Parathyroid adenoma (tissue), 2 donors: ENCODE measurements at regions not wholly inside any gene's neighbourhood (a gene's known extent, or its start where the extent isn't known, plus 50 kb on each side); places are given as distances from the start of the nearest gene placed in this dataset.

Experiments used
- H2AFZ ChIP-seq: fragments of 300-600 bp; sonication (generic); one replicate; pipeline ENCODE4 v1.7.0; 2017; ENCODE audit warnings: antibody characterized with exemption, mild to moderate bottlenecking
- H3K27ac ChIP-seq: fragments of 300-600 bp; sonication (generic); one replicate; pipeline ENCODE4 v1.7.0; 2017
- H3K27me3 ChIP-seq: fragments of 300-600 bp; sonication (generic); one replicate; pipeline ENCODE4 v1.7.0; 2017; ENCODE audit warnings: low read length; ENCODE audit not compliant: control insufficient read depth, insufficient read depth
- H3K36me3 ChIP-seq: fragments of 300-600 bp; sonication (generic); one replicate; pipeline ENCODE4 v1.7.0; 2017; ENCODE audit warnings: low read length; ENCODE audit not compliant: control insufficient read depth, insufficient read depth
- H3K4me1 ChIP-seq: fragments of 300-600 bp; sonication (generic); one replicate; pipeline ENCODE4 v1.7.0; 2017; ENCODE audit warnings: control low read depth
- H3K4me2 ChIP-seq: fragments of 300-600 bp; sonication (generic); one replicate; pipeline ENCODE4 v1.7.0; 2017; ENCODE audit warnings: low read length
- H3K4me3 ChIP-seq: fragments of 300-600 bp; sonication (generic); one replicate; pipeline ENCODE4 v1.7.0; 2017; ENCODE audit warnings: low read depth, low read length
- H3K79me2 ChIP-seq: fragments of 300-600 bp; sonication (generic); one replicate; pipeline ENCODE4 v1.7.0; 2017; ENCODE audit warnings: control low read depth
- H3K9ac ChIP-seq: fragments of 300-600 bp; sonication (generic); one replicate; pipeline ENCODE4 v1.7.0; 2017; ENCODE audit warnings: mild to moderate bottlenecking
- H3K9me3 ChIP-seq: fragments of 300-600 bp; sonication (generic); one replicate; pipeline ENCODE4 v1.7.0; 2017; ENCODE audit warnings: low read length; ENCODE audit not compliant: control insufficient read depth
- TF ChIP-seq, protein P1 (sequence below): fragments of 300-600 bp; sonication (generic); IDR thresholded peaks from one replicate; pipeline ENCODE4 v1.7.0; 2017; ENCODE audit warnings: antibody characterized with exemption, mild to moderate bottlenecking
- donor health status: primary hyperparathyroidism.

DNA sequence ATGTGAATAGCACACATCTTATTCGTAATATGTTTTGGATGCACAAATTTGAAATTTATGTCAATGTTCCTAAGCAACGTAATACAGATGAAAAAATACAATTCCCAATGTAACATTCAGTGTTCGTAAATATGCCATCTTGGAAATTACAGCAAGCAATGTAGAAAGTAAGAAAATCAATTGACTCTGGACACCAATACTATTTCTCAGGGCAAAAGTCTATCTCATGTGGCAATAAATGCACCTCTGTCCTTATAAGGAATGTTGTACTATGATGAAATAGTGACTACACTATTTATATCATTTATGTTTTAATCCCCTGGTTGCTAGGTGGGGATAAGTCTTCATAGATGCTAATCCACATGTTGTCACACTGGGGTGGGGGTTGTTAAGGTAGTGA is 251.2 kb downstream of the GXYLT1 start:
- Histone ChIP-seq H3K79me2 (no peaks in the 10 kb centered on the region), H3K27ac (no peak overlapping the region), H3K4me1 (no peaks in the 10 kb centered on the region), H3K4me2 (no peak overlapping the region), H3K4me3 (no peak overlapping the region), H3K9me3 (no peaks in the 10 kb centered on the region), H3K36me3 (no peaks in the 10 kb centered on the region), H3K9ac (no peak overlapping the region), H3K27me3 (no peaks in the 10 kb centered on the region), H2AFZ (no peak overlapping the region)
- TF ChIP-seq, protein P1, sequence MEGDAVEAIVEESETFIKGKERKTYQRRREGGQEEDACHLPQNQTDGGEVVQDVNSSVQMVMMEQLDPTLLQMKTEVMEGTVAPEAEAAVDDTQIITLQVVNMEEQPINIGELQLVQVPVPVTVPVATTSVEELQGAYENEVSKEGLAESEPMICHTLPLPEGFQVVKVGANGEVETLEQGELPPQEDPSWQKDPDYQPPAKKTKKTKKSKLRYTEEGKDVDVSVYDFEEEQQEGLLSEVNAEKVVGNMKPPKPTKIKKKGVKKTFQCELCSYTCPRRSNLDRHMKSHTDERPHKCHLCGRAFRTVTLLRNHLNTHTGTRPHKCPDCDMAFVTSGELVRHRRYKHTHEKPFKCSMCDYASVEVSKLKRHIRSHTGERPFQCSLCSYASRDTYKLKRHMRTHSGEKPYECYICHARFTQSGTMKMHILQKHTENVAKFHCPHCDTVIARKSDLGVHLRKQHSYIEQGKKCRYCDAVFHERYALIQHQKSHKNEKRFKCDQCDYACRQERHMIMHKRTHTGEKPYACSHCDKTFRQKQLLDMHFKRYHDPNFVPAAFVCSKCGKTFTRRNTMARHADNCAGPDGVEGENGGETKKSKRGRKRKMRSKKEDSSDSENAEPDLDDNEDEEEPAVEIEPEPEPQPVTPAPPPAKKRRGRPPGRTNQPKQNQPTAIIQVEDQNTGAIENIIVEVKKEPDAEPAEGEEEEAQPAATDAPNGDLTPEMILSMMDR = no peak

- Histone ChIP-seq H3K4me2 (no peak overlapping the region), H3K79me2 (no peaks in the 10 kb centered on the region), H2AFZ (no peak overlapping the region), H3K27ac (no peak overlapping the region), H3K4me3 (no peak overlapping the region), H3K4me1 (no peaks in the 10 kb centered on the region), H3K36me3 (no peaks in the 10 kb centered on the region), H3K27me3 (no peaks in the 10 kb centered on the region), H3K9me3 (no peaks in the 10 kb centered on the region), H3K9ac (no peak overlapping the region)
- TF ChIP-seq, protein P1 = no peak
Measured at GRCh38 chr12:41892302-41892701, 252.4 kb downstream of the GXYLT1 start.

- H3K4me1 ChIP-seq = no peaks in the 10 kb centered on the region
- H3K27me3 ChIP-seq = no peaks in the 10 kb centered on the region
- no peak overlapping the region for H3K4me2 ChIP-seq
- TF ChIP-seq, protein P1 = no peak
- H3K36me3 ChIP-seq = no peaks in the 10 kb centered on the region
- H3K27ac ChIP-seq = no peak overlapping the region
- no peaks in the 10 kb centered on the region for H3K79me2 ChIP-seq
- H3K9me3 ChIP-seq = no peaks in the 10 kb centered on the region
- H2AFZ ChIP-seq = no peak overlapping the region
- H3K4me3 ChIP-seq = no peak overlapping the region
- no peak overlapping the region for H3K9ac ChIP-seq
Measured at GRCh38 chr12:41891226-41891625, 253.4 kb downstream of the GXYLT1 start.

DNA sequence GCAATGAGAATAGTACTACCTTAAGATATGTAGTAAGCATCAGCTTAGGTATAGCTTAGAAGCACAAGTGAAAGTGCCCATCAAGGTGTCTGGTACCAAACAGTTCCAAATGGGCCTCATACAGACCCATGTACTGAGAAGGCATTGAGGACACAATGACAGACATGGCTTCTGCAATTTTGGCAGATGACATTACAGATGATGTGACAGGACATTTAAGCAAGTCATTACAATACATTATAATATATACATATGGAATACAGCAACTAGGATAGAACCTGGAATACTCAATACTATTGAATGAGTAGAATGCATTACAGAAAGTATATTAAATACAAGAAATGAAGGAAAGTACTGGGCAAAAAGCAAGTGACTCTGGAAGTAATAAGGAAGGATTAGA is 256.4 kb downstream of the GXYLT1 start:
- H3K4me2 ChIP-seq = no peak overlapping the region
- H2AFZ ChIP-seq = no peak overlapping the region
- no peaks in the 10 kb centered on the region for H3K4me1 ChIP-seq
- H3K27ac ChIP-seq = no peak overlapping the region
- TF ChIP-seq, protein P1 = no peak
- no peaks in the 10 kb centered on the region for H3K27me3 ChIP-seq
- no peaks in the 10 kb centered on the region for H3K9me3 ChIP-seq
- H3K36me3 ChIP-seq = no peaks in the 10 kb centered on the region
- H3K4me3 ChIP-seq = no peak overlapping the region
- H3K9ac ChIP-seq = no peak overlapping the region
- H3K79me2 ChIP-seq = no peaks in the 10 kb centered on the region

DNA sequence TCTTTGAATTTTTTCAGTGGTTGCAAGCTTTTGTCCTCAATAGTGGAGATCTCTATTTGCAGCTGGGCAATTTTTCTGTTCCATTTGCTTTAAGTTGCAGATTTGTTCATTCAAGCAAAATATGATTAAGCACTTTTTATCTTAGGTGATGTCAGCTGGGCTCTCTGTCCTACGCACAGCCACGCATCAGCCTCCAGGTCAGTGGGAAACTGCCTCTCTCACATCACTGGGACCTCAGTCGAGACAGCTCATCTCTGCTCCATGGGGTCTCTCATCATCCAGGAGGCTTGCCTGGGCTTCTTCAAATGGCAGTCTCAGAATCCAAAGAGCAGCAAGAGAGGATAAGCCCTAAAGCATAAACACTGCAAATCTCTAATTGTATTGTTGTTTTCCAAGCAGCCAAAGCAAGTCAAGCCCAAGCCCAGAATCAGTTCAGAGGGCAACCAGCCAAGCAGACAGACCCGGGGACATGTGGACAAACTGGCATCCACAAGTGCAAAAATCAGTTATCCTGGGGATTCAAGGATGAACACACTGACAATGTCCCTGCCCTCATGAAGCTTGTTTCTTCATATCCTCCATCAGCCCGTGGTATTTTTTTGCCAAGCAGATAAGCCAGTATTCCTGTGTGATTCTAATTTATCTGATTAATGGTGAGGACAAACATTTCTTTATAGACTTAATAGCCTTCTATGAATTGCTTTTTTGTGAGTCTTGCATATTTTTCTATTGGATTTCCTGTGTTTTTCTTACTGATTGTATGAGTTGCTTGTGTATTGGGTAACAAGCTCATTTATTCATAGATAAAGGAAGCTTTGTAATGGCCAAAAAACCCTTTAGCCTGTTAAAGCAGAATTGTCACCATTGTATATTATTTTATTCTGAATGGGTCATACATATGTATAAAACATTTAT is 262.5 kb downstream of the GXYLT1 start:
- no peak overlapping the region for H3K9ac ChIP-seq
- H3K27ac ChIP-seq = no peak overlapping the region
- H3K4me1 ChIP-seq = no peaks in the 10 kb centered on the region
- no peaks in the 10 kb centered on the region for H3K79me2 ChIP-seq
- H3K4me3 ChIP-seq = no peak overlapping the region
- no peak overlapping the region for H3K4me2 ChIP-seq
- no peak overlapping the region for H2AFZ ChIP-seq
- no peaks in the 10 kb centered on the region for H3K36me3 ChIP-seq
- H3K9me3 ChIP-seq = no peaks in the 10 kb centered on the region
- TF ChIP-seq, protein P1 = no peak
- no peaks in the 10 kb centered on the region for H3K27me3 ChIP-seq
